ENCODE measurements at regions not wholly inside any gene's neighbourhood (a gene's known extent, or its start where the extent isn't known, plus 50 kb on each side); places are given as distances from the start of the nearest gene placed in this dataset.

GRCh38 chr5:124859556-124860290, 113.3 kb upstream of the ZNF608 start:
- TF ChIP-seq CTCF (IDR thresholded peaks at IDR 0.05) (no peak), POLR2A (IDR thresholded peaks at IDR 0.05) (no peak), POLR2AphosphoS5 (IDR thresholded peaks at IDR 0.05) (no peak), EP300 (IDR thresholded peaks at IDR 0.05; ENCODE audit: low read depth) (no peak)
